ENCODE measurements at regions not wholly inside any gene's neighbourhood (a gene's known extent, or its start where the extent isn't known, plus 50 kb on each side); places are given as distances from the start of the nearest gene placed in this dataset.
A peak's percentile ranks its signal among the peaks of the same experiment; 100 is the strongest.
"Not testable (repeated sequence)": the region's sequence is repeated elsewhere in the genome, so short reads cannot be mapped to it uniquely, and the experiment has no call there.

- no peak for DNase-seq
Measured at GRCh38 chr17:36661047-36661666, 59.8 kb downstream of the MRM1 start.

DNA sequence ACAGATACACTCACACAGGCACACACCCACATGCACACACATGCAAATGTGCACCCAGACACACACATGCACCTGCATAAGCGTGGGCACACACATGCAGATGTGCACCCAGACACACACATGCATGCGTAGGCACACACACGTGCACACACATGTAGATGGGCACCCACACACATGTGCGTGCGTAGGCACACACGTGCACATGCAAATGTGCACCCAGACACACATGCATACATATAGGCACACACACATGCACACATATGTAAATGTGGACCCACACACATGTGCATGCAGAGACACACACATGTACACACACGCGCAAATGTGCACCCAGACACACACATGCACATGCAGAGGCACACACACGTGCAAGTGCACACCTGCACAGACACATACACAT is 60.3 kb downstream of the MRM1 start:
- no peak for DNase-seq

DNA sequence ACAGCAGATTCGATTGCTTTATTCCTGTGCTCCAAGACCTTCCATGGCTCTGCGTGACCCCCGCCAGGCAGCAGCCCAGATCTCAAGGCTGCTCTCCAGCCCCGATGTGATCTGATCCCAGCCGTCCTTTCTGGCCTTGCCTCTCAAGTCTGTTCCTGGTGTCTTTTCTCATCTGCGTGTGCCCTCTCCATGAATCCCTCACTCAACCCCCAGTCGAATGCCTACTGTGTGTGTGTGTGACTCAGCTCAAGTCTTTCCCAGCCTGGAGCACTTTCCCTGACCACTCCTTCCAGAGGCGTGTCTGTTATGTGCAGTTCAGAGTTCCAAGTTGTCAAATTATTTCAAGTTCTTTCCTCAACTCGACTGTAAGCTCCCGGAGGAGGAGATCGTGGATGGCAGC is 64.0 kb downstream of the MRM1 start:
- no peak for DNase-seq

- no peak for DNase-seq
Measured at GRCh38 chr17:36667922-36668321, 66.5 kb downstream of the MRM1 start.

DNA sequence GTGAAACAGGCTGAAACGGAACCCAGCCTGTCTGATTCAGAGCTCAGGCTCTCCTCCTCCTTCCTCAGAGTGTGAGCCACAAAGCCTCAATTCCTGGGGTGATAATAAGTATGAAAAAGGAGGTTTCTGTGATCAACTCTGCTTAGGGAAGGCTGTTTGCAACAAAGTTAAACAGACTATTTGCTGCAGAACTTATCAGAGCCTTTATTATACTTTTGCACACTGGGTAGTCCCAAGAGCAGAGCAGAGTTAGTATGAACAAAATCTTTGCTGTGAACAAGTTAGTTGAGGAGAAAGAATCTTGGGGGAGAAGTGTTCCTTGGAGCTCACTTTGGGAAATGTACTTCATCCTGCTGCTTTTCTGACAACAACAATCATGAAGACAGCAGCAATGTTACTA is 67.4 kb downstream of the MRM1 start:
- DNase-seq, result no peak

DNA sequence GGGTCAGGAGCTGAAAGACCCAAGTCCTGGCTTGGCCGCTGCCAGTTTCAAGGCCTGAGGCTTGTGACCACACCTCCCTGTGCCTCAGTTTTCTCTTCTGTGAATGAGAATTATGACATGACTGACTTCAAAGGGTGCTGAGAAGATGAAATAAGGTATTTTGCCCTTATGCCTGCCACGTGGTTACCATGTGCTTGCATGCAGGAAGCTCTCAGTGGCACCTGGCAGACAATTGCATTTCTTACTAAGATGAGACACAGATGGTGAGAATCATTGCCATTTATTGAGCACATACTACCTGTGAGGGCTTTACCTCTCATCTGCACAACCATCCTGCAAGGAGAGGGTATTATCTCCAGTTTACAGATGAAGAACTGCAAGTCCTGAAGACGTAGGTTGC is 69.8 kb downstream of the MRM1 start:
- no peak for DNase-seq

- DNase-seq, result no peak
Measured at GRCh38 chr17:36672403-36672918, 71.1 kb downstream of the MRM1 start.

GRCh38 chr17:36673068-36673467 is 71.7 kb downstream of the MRM1 start:
- DNase-seq, result no peak

GRCh38 chr17:36673637-36674277 is 72.4 kb downstream of the MRM1 start:
- DNase-seq, result no peak

DNA sequence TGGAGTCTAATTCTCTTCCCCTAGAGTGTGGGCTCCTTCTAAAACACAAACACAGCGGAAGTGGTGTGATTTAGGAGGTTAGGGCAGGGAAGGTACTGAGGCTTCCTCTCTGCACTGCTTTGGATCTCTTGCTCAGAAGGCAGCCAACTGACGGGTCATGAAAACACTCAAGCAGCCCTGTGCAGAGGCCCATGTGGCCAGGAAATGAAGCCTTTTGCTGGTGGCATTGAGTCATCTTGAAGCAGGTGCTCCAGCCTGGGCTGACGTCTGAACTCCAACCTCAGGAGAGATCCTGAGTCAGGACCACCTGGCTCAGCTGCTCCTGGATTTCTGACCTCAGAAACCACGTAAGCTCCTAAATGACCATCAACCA is 72.9 kb downstream of the MRM1 start:
- DNase-seq, result peak; percentile 34

DNA sequence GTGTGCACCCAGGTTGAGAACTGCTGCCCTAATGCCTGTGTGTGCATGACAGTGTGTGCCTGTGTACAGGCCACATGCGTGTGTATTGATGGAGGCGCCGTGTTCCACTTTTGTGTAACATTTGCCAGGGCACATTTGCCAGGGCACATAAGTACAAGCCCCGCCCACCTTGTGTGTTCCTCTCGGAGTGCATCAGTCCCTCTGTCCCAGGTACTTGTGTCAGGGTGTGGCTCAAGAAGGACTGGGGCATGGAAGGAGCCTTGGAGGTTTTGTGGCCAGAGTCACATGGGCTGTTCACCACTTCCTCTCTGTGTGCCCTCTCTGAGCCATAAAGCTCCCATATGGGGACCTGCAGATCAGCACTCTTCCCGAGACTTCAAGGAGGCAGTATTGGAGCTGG is 73.9 kb downstream of the MRM1 start:
- peak; percentile 19 for DNase-seq

DNA sequence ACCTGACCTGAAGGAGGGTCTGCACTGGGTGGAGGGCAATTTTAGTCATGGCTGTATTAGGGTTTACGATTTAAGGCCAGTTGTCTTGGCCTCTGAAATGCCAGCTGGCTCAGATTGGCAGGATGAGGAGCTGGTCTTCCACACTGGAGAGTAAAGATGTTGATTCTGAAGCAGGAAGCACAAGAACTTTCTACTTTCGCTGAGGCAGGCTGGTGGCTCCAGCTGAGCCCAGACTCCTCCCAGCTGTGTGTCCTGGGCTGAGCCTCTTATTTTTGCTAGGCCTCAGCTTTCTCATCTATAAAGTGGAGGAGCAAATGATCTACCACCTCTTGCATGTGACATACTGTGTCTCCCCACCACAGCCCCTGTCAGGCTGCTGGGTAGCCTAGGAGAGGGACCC is 74.4 kb downstream of the MRM1 start:
- DNase-seq, result no peak

DNA sequence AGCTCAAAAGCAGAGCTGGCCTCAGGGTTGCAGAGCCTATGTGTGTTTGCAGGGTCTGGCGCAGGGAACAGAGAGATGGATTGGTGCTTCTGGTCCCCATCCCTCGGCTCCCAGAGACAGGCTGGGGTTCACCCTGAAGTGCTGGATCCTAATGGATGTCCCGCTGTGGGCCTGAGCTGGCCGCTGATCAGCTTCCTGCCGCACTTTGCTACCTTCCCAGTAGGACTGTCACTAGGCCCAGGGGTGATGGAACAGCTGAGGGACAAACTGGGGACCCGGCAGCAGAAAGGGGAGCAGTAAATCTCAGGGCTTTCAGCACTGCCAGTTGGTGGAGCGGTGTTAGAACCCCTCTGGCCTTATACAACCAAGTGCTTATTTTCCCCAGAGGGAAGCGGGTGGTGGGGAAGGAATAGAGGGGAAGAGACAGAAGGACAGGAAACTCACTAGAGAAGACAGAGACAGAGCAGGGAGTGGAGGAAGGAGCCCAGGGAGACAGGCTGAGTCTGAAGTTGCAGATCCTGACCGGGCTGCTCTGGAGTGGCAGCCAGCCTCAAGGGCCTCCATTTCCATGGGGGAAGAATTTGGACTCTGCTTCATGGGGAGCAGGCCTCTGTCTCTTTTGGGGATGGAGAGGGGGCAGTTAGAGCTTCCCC is 78.6 kb downstream of the MRM1 start:
- DNase-seq, result no peak

- DNase-seq, result no peak
Measured at GRCh38 chr17:36680701-36681202, 79.4 kb downstream of the MRM1 start.

- DNase-seq, result no peak
Measured at GRCh38 chr17:36682773-36683172, 81.4 kb downstream of the MRM1 start.

DNA sequence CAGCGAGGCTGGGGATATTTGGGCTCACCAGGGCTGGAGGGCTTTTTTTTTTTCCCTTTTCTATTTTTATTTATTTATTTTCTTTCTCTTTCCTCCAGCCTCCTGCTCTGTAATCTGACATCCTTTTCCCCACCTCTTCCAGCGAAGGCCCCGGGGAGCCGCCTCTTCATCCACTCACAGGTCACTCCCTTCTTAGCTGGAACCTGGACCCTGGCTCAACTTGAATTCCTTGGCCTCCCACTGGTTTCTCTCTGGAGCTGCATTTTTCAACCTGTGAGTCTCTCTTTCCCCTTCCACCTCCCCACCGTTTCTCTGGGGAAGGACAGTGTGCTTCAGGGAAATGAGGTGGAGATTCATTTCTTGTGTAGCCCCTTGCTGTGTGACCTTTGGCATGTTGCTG is 82.0 kb downstream of the MRM1 start:
- DNase-seq, result no peak

DNA sequence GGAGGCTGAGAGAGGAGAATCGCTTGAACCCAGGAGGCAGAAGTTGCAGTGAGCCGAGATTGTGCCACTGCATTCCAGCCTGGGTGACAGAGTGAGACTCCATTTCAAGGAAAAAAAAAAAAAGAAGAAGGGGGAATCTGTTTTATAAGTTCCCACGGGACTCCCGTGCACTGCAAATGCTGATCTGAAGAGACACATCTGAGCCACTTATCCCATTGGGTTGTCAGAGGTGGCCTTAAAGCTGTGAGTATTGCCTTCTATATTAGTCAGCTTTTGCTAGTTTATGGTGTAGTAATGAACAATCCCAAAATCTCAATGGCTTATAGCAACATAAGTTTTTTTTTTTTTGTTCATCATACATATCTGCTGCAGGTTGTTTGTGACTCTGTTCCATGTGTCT is 82.8 kb downstream of the MRM1 start:
- DNase-seq, result no peak

GRCh38 chr17:36686123-36686669 is 84.8 kb downstream of the MRM1 start:
- DNase-seq, result no peak

- no peak for DNase-seq
Measured at GRCh38 chr17:36687736-36688135, 86.4 kb downstream of the MRM1 start.

- DNase-seq, result no peak
Measured at GRCh38 chr17:36689089-36689667, 87.8 kb downstream of the MRM1 start.

DNA sequence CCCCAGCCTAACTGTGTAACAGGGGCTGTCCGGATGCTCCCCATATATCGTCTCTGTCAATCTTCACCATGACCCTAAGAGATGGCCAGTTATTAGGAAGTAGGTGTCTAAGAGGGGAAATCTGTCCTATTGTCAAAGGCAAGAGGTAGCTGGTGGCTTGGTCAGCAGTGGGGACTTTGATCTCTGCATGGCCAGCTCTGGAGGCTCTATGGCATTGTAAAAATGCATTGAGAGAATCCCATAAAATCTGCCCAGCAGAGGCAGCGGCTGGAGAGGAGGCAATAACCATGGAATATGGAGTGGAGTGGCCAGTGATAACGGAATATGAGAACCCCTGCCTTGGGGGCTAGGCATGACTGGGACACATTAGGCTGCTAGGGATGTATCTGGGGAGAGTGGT is 88.8 kb downstream of the MRM1 start:
- no peak for DNase-seq

DNA sequence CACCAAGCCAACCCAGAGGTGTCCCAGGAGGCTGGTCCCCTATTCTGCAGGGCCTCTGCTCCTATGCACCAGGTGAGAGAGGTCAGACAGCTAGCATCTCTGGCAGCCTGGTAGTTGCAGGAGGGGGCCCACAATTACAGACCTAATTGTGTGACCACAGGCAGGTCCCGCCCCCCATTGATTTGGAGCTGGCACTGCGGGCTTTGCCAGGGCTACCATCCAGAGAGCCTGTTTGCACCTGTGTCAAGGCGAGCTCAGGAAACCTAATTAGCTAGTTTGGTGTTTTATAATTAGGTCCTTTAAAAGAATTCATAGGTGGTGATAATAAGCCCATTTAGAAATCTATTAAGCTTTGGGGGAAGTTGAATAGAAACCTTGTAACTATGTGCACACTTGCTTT is 90.2 kb downstream of the MRM1 start:
- no peak for DNase-seq

GRCh38 chr17:36695082-36695481 is 93.7 kb downstream of the MRM1 start:
- no peak for DNase-seq

DNA sequence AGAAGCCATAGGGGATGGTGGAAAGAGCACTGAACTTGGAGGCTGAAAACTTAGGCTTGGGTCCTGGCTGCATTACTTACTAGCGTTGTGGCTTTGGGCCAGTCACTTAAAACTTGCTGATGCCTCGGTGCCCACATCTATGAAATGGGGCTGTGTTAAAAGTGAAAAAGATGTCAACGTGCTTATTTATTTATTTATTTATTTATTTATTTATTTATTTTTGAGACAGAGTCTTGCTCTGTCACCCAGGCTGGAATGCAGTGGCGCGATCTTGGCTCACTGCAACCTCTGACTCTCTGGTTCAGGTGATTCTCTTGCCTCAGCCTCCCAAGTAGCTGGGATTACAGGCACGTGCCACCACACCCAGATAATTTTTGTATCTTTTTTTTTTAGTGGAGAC is 94.3 kb downstream of the MRM1 start:
- not testable (repeated sequence) for DNase-seq
